Keratinocyte (primary cell): ENCODE measurements at regions not wholly inside any gene's neighbourhood (a gene's known extent, or its start where the extent isn't known, plus 50 kb on each side); places are given as distances from the start of the nearest gene placed in this dataset.

Experiments
- EZH2 ChIP-seq: IDR thresholded peaks from one replicate; pipeline ENCODE4 v1.6.1; 2012; ENCODE audit warnings: inconsistent platforms, mild to moderate bottlenecking, low read length, moderate library complexity
- TF ChIP-seq, protein P1 (sequence below), 3 experiments: IDR thresholded peaks in 1 of 3; conservative IDR thresholded peaks in 1 of 3; optimal IDR thresholded peaks in 1 of 3; 2 replicates in 2 of 3; 3 replicates in 1 of 3; pipeline versions ENCODE3 to v1.5.1; 2011; ENCODE audit warnings: low read length in 3 of 3, mild to moderate bottlenecking in 3 of 3, moderate library complexity in 2 of 3, control low read depth in 1 of 3, inconsistent platforms in 1 of 3; ENCODE audit not compliant: insufficient read depth in 2 of 3; ENCODE audit errors: extremely low read depth in 1 of 3

DNA sequence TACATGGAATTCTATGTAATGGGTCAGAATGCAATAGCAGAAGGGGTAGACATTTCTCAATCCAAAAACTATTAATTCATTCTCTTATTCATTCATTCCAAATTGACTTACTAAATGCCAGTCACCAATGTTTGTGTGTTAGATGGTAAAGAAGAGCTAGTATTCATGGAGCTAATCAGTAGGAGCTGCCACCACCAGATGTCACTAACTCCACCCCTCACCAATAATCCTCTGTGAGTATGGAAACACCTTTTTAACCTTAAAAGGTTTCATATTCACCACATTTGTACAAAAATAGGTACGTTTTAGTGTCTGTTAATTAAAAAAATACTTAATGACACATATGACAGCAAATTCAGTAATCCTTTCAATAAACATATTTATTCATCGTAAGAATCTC is 131.8 kb upstream of the PKN2 start:
- TF ChIP-seq, protein P1, sequence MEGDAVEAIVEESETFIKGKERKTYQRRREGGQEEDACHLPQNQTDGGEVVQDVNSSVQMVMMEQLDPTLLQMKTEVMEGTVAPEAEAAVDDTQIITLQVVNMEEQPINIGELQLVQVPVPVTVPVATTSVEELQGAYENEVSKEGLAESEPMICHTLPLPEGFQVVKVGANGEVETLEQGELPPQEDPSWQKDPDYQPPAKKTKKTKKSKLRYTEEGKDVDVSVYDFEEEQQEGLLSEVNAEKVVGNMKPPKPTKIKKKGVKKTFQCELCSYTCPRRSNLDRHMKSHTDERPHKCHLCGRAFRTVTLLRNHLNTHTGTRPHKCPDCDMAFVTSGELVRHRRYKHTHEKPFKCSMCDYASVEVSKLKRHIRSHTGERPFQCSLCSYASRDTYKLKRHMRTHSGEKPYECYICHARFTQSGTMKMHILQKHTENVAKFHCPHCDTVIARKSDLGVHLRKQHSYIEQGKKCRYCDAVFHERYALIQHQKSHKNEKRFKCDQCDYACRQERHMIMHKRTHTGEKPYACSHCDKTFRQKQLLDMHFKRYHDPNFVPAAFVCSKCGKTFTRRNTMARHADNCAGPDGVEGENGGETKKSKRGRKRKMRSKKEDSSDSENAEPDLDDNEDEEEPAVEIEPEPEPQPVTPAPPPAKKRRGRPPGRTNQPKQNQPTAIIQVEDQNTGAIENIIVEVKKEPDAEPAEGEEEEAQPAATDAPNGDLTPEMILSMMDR (optimal IDR thresholded peaks at IDR 0.05 in 1 of 3, IDR thresholded peaks at IDR 0.05 in 1 of 3, conservative IDR thresholded peaks at IDR 0.05 in 1 of 3; ENCODE audit: extremely low read depth in 1 of 3, insufficient read depth in 2 of 3, low read length in 3 of 3) = no peak
- no peak for TF ChIP-seq EZH2
